Head of caudate nucleus (tissue), 42 donors: ENCODE measurements at regions not wholly inside any gene's neighbourhood (a gene's known extent, or its start where the extent isn't known, plus 50 kb on each side); places are given as distances from the start of the nearest gene placed in this dataset.
A peak's percentile ranks its signal among the peaks of the same experiment; 100 is the strongest.
"Not testable (repeated sequence)": the region's sequence is repeated elsewhere in the genome, so short reads cannot be mapped to it uniquely, and the experiment has no call there.

ENCODE experiments used
- DNase-seq, 42 donors: peaks; one replicate each; pipeline versions ENCODE4 v3.0.0 to v3.0.0-alpha.2; 2020 to 2021; ENCODE audit warnings: mixed read lengths in 7 of 42
- intact Hi-C: fragments of 100-400 bp; cut with DNase I; formaldehyde crosslinking; loops from one replicate; pipeline ENCODE4 v1.15.0; 2022

DNA sequence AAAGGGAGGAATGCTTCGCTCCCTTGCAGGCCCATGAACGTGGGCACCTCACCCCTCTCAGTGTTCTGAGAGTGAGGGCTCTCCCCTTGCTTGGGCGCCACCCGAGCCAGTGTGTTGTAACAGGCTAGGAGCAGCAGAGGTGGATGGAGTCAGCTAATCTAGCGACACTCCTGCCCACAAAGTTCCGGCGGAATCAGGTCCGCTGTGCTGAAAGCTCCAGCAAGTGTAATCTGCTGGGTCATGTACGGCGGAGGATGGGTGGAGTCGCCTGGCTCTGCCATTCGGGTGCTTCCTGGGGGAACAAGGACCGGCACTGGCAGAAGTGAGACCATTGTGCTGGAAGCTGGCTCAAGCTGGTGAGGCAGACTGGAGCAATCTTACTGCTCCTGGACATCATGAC lies 1310.1 kb downstream of the EPHA7 start:
- intact Hi-C loops: no loop called here
- DNase-seq: no peak

DNA sequence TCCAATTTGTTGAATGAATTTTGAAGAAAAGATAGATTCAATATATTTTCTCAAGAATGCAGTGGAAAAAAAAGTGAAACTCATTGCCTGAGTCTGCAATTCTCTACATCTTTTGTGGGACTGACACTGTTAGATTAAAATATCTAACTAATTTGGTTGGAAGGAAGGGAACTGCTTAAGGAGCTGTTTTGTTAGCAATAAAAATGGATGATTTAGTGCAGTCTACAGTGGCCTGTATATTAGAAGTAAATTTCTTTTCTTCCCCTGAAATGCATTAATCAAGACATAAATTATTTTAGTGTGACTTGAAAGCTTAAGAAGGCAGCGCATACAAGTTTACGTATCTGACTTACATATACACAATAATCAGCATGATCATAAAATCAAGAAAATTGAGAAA lies 1332.6 kb downstream of the EPHA7 start:
- DNase-seq: no peak

DNA sequence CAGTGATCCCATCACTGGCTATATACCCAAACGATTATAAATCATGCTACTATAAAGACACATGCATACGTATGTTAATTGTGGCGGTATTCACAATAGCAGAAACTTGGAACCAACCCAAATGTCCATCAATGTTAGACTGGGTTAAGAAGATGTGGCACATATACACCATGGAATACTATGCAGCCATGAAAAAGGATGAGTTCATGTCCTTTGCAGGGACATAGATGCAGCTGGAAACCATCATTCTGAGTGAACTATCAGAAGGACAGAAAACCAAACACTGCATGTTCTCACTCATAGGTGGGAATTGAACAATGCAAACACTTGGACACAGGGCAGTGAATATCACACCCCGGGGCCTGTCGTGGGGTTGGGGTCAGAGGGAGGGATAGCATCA lies 1335.4 kb downstream of the EPHA7 start:
- intact Hi-C loops, DNase-seq: not testable (repeated sequence)

More for the DNA sequence above, 1332.6 kb downstream of the EPHA7 start:
- intact Hi-C loops: no loop called here

DNA sequence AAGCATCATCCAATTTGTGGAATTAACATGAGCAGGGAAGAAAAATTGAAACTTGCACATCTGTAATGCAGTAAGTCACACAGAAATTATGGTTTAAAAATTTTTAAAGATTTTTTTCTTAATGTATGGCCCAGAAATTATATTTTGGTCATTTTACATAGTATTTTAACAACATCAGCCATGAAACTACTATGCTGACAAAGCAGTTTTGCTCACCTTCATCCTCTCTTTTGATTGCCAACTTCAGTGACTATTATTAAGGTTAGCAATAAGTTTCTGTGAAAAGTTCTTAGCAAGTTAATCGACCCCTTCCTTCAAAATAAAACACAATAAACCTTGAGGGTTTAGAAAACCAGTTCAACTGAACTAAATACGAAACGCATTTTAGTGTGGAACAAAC lies 1347.0 kb downstream of the EPHA7 start:
- no peak for DNase-seq
- intact Hi-C loops: no loop called here

DNA sequence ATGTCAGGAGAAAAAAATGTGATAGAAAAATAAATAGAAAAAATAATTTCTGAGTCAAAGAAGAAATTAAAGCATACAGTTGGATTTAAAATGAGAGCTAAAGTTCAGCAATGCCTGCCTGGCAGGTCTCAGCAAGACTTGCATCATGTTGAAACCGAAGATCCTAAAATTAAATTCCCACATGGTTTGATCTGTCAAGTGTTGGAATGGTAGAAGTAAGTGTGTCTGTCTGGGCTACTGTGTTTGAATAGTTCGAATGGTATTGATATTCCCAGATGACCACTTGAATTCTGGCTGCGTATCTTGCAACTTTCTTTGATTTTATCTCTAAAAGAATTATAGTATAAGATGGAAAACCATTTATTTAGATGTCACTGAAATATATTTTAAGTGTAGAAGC lies 1349.6 kb downstream of the EPHA7 start:
- intact Hi-C loops: no loop called here
- no peak for DNase-seq

DNA sequence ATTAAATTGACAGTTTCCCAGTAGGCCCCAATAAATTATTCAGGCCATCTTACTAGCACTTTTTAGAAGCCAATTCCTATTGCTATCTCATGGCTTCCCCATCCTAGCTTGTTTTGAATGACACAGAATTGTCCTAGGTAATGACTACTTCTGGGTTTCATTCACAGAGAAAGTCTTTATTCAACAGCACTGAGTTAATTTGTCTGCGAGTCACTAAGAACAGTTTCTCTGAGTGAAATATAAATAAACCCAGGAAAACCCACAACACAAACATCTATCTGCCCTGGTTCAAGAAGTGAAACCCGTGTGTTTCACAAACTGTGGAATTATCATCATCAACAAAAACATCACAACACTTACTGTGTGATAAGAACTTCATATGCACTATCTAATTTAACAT lies 1366.8 kb downstream of the EPHA7 start:
- intact Hi-C loops: no loop called here
- DNase-seq: no peak

DNA sequence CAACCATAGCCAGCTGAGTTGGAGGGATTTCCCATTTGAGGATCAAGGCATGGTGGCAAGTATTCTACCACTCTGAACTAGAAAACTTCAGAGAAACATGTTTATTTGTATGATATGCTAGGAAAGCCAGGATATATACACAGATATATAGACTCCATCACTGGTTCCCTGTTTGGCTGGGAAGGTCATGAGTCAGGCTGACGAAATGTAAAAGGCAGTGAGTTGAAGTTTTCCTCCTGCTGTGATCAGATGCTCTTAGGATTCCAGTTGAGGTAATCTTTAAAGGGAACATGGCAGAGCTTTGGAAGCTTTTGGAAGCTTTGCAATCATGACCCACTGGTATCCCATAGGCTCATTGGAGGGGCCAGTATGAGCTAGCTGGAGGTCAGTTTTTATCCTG lies 1369.1 kb downstream of the EPHA7 start:
- no peak for DNase-seq
- intact Hi-C loops: no loop called here

DNA sequence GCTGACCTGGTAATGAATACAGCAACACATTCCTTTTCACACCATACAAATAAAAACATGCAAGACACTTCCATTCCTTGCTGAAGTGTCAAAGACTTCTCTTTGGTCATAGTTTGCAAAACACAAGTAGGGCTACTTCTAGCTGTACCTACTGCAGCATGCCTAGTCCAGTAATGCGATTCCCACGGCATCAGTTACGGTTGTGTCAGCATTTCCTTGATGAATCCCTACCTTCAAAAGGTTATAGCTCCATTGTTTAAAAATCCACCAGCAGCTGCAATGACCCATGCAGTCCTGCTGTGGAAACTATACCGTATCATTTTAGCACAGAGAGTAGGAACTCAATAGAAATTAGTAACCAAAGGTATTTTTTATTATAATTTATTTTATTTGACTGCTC lies 1371.5 kb downstream of the EPHA7 start:
- no peak for DNase-seq
- intact Hi-C loops: no loop called here

DNA sequence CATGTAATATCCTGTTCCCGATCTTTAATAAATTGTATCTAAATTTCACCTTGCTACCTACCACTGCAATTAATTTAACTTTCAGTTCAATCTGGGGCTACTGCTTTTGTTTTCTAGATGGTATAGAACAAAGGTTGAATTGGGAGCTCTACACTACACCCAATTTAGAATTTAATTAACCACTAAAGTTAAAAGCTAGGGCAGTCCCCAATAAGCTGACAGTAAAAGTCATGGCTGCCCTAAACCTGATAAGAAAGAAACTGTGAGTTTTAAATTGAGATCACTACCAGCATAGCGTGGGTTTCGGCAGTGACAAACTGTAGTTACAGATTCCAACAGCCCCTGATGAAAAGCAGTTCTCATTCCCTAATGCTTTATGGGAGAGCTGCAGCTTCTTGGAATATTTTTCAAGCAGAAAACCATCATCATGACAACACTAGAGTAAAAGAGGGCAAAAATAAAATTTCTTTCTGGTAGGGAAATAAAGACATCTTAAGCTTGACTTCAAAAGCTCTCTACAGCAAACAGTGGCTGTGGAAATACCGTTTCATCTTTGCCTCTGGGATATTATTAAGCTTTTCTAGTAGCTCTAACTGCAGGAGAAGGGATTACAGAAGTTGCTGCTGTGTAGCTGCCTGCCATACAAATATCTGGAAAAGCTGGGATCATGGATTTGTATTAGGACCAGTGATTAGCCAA lies 1372.1 kb downstream of the EPHA7 start:
- peak in 7 of 42 donors; percentile 4 to 39 (median 18) for DNase-seq
- intact Hi-C loops: no loop called here

DNA sequence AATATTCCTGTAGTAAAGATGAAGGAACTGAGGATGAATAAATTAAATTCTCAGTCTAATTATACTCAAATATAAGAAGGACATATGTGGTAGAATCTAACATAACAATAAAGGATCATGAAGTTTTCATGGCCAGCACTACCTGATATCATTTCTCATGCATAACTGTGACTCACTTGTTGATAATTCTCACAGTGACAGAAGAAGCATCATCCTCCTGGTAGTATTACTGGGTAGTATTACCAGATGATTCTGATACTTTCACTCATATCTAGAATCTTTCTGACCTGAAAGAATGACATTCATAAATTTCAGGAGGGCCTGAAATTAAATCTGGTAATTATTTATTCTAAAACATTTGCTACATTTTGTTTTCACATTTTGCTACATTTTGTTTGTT lies 1375.0 kb downstream of the EPHA7 start:
- intact Hi-C loops: no loop called here
- DNase-seq: no peak

DNA sequence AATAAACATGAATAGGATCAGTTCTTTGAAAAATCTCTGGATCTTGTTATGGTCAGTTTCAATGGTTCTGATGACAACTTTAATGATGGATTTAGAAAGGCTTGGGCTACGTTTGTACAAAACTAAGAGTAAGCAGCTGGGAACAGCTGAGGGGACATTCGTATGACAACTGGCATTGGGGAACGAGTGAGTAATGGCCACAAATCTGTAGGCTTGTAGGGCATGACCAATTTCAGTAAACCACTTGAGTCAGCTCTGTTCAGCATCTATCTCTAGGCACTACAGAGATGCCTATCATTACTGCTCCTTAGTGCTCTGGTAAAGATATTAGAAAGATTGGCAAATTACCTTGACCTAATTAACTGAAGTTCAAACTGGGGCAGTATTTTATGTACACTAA lies 1375.6 kb downstream of the EPHA7 start:
- intact Hi-C loops: no loop called here
- DNase-seq: no peak

DNA sequence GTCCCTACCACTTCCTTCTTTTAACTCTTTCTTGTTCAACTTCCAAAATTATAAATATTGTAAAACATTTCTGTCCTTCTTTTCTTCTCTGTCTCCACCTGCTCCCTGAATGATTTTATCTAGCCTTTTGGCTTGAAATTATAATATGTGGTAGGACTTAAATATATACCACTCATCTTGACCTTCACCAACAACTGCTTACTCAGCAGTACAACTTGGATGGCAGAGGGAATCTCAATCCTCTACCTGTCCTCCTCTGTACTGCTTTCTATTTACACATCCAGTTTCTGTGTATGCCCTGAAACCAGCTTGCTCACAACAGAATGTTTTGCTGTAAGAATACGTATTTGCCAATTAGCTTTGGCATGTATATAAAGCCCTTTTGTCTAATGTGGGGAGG lies 1392.5 kb downstream of the EPHA7 start:
- no peak for DNase-seq
- intact Hi-C loops: no loop called here

DNA sequence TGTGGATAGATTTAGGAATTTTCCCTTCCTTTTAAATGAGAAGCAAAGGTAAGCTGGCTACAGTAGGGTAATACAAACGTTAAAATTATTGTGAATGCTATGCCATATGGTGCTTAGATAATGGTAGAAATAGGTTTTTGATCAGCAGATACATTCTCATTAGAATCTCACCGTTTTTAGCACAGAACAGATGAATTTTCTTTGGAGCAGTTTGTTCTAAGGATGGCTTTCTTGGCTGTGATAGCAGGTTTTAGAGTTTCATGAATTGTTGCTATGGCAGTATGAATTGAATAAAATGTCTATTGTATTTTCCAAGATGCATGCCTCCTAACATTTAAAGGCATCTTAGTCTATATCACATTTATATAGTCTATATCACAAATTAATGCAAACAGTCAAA lies 1394.5 kb downstream of the EPHA7 start:
- DNase-seq: no peak
- intact Hi-C loops: no loop called here

DNA sequence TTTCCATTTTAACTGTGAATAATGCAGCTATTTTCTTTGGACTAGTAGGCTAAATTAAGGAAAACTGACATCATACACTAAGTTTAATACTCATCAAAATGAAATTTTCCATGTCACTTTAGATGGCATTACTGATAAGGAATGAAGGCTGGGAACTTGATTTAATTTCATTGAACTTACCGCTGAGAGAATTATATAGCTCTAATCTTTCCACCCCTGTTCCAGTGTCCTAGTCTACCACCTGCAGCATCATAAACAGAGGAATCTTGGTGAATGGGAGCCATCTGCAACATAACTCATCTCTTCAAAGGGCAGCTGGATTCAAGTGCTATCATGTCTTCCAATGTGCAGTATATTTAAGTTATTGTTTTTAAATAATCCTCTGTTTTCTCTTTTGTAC lies 1395.2 kb downstream of the EPHA7 start:
- intact Hi-C loops: no loop called here
- DNase-seq: no peak

DNA sequence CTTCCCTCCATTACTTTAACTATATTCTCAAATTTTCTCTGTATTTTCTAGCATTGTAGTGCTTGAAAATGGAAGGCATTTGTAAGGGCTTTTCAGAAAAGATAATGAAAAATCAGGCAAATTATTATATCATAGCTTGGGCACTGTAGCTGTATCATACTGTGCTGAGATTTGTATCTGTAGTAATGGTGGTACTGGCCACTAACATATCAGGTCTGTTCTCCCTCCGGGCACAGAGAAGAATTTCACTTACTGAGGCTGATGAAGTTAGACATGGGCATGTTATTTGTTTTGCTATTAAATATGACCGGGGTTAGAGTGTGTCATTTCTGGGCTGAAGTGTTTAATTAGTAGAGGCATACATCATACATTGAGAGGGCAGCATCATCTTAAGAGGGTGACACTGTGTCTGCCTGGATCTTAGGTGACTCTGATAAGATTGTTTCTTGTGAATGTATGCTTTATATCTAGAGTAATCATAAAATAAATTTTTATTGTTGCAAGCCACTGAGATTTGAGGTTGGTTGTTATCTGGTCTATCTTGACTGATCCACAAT lies 1395.9 kb downstream of the EPHA7 start:
- intact Hi-C loops: no loop called here
- no peak for DNase-seq

DNA sequence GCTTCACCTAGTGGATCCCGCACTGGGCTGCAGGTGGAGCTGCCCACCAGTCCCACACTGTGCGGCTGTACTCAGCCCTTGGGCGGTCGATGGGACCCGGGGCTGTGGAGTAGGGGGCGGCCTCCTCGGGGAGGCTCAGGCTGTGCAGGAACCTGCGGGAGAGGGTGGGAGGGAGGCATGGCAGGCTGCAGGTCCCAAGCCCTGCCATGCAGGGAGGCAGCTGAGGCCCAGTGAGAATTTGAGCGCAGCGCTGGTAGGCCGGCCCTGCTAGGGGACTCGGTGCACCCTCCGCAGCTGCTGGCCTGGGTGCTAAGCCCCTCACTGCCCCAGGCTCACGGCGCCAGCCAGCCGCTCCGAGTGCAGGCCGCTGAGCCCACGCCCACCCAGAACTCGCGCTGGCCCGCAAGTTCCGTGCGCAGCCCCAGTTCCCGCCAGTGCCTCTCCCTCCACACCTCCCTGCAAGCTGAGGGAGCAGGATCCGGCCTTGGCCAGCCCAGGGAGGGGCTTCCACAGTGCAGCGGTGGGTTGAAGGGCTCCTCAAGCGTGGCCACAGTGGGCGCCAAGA lies 1407.6 kb downstream of the EPHA7 start:
- peak in 1 of 42 donors; percentile 11 for DNase-seq
- intact Hi-C loops: no loop called here

DNA sequence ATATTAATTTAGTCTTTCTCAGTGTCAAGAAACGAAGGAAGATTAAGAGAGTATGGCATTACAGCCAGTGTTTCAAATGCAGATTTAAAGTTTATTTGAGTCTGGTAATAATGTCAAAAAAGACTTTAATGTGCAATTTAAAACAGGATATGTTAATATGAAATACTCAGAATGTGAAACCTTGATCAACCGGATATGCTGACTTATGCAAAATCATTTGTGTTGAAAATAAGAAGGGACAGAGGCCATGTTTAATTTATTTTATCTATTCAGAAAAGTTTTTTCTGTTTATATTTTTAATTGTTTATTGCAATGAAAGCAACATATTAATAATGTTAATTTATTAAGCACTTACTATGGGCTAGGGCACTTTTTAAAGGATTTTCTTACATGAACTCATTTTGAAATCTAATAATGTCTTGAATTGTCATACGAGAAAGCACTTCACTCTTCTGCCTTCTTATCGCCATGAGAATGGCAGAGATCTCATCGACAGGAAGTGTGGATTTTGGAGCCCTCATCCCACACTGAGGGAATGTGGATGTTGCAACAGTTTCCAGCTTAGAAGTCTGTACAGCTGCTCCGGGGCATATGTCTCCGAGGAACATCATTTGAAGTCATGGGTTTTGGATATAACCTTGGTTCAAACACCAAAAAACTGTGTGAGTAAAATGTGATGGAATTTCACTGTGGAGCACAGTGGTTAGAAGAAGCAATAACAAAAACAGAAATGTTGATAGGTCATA lies 1410.4 kb downstream of the EPHA7 start:
- intact Hi-C loops: no loop called here
- no peak for DNase-seq

DNA sequence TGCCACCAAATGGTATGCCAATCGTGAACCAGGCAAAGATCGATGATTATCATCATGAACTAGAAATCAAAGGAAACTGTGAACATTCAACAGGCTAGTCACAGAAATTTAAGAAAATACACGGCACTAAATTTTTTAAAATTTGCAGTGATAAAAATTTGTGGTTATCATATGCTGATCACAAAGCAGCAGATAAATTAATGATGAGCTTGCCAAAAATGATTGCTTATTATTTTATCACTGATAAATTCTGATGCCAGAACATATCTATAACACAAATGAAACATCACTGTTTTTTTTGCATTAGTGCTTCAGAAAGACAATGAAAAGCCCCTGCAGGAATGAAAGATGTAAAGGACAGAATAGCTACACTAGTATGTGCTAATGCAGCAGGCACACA lies 1413.2 kb upstream of the MAP3K7 start:
- intact Hi-C loops: no loop called here
- DNase-seq: no peak

DNA sequence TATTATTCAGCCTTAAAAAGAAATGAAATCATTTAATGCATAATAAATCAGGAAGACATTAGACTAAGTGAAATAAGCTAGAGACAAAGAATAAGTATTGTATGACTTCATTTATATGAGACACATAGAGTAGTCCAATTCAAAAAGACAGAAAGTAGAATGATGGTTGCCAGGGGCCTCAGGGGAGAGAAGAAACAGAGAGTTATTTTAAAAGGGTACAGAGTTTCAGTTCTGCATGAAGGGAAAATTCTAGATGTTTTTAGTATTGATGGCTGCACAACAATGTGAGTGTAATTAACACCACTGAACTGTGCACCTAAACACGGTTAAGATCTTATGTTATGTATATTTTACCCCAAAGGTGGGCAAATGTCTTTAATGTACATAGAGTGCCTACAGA lies 1407.9 kb upstream of the MAP3K7 start:
- intact Hi-C loops: no loop called here
- DNase-seq: no peak

DNA sequence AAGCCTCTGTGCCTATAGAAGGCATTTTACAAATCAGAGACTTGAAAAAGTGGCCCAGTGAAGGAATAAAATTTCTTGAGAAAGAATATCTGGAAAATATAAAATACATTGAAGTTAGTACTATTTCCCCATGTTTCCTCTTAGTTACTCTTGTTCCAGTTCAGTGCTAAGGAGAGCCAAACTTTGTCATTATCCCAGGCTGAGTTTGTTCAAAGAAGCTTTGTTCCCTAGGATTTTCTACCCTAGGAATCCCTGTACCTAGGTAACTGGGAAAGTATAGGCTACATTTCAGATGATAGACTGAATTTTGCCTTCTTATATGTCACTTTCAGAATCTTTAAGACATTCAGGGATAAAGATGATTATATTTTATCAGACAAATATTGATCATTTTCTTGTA lies 1395.7 kb upstream of the MAP3K7 start:
- intact Hi-C loops: no loop called here

More for the DNA sequence above, 1395.7 kb upstream of the MAP3K7 start:
- no peak for DNase-seq
